Right lobe of liver (tissue), 6 donors: ENCODE measurements at regions not wholly inside any gene's neighbourhood (a gene's known extent, or its start where the extent isn't known, plus 50 kb on each side); places are given as distances from the start of the nearest gene placed in this dataset.
A peak's percentile ranks its signal among the peaks of the same experiment; 100 is the strongest.

Experiments
- ATAC-seq, 4 donors: fragments of 200-7000 bp; cut with Tn5 transposase; one replicate each; pipeline ENCODE4 v1.9.1; 2020; ENCODE audit warnings: mild to moderate bottlenecking in 4 of 4, moderate library complexity in 4 of 4
- DNase-seq, 3 donors: peaks; one replicate each; pipeline ENCODE4 v3.0.0-alpha.2; 2020
- H3K27ac ChIP-seq, 3 donors: fragments of 200-600 bp; one replicate each; pipeline ENCODE4 v1.8.0; 2022
- H3K27me3 ChIP-seq, 2 donors: fragments of 200-600 bp; one replicate each; pipeline ENCODE4 v1.8.0; 2022
- H3K36me3 ChIP-seq, 4 donors: fragments of 200-600 bp; sonication (generic) in 1 of 4; one replicate each; pipeline versions ENCODE4 v1.5.1 to v1.8.0; 2017 to 2022; ENCODE audit warnings: control low read depth in 1 of 4
- H3K4me1 ChIP-seq, 4 donors: fragments of 200-600 bp; sonication (generic) in 1 of 4; one replicate each; pipeline versions ENCODE4 v1.5.1 to v1.8.0; 2017 to 2022; ENCODE audit warnings: control low read depth in 1 of 4
- H3K4me3 ChIP-seq, 3 donors: fragments of 200-600 bp; one replicate each; pipeline ENCODE4 v1.8.0; 2022
- H3K9me3 ChIP-seq, 4 donors: fragments of 200-600 bp; sonication (generic) in 1 of 4; one replicate each; pipeline versions ENCODE4 v1.5.1 to v1.8.0; 2017 to 2022; ENCODE audit warnings: control low read depth in 1 of 4
- CTCF ChIP-seq, 4 donors: fragments of 200-600 bp in 3 of 4; fragments of 450-650 bp in 1 of 4; IDR thresholded peaks; one replicate each; pipeline versions ENCODE4 v1.5.1 to v1.8.0; 2016 to 2022; ENCODE audit warnings: antibody characterized with exemption in 4 of 4, mild to moderate bottlenecking in 2 of 4
- POLR2A ChIP-seq: fragments of 450-650 bp; IDR thresholded peaks from one replicate; pipeline ENCODE4 v1.6.1; 2017; ENCODE audit warnings: antibody characterized with exemption, mild to moderate bottlenecking
- WGBS: methylation state at CpG from one replicate; pipeline ENCODE4 v1.1.6; 2018; ENCODE audit warnings: low coverage, low lambda C conversion rate; ENCODE audit not compliant: insufficient coverage; ENCODE audit errors: missing lambda C conversion rate; 5-methylcytosine and 5-hydroxymethylcytosine counted together
- intact Hi-C, 2 donors: fragments of 100-400 bp; cut with DNase I; formaldehyde crosslinking; loops; one replicate each; pipeline versions ENCODE4 v1.11.2 to v1.14.1; 2022
- donor health status: DM: no; HTN: yes; CAD: no.
- donor health status: DM: no; HTN: no; CAD: no.
- donor health status: DM: no; HTN: no; CAD: no.
- donor health status: DM: no; HTN: yes; CAD: no.
- donor health status: DM: no; HTN: yes; CAD: no.

GRCh38 chr16:87138738-87139267 is 178.4 kb downstream of the C16orf95 start:
- intact Hi-C loops: no loop called here
- no peak for ATAC-seq

GRCh38 chr16:87140211-87141200 is 176.7 kb downstream of the C16orf95 start:
- TF ChIP-seq POLR2A (no peak), CTCF (IDR thresholded peaks at IDR 0.05) (no peak)

More at GRCh38 chr16:87138738-87139267, 178.4 kb downstream of the C16orf95 start:
- Histone ChIP-seq H3K27me3 (no peaks in the 10 kb centered on the region), H3K27ac (no peak overlapping the region), H3K9me3 (no peaks in the 10 kb centered on the region), H3K4me1 (no peaks in the 10 kb centered on the region), H3K36me3 (no peaks in the 10 kb centered on the region), H3K4me3 (no peak overlapping the region)
- DNase-seq: no peak
- WGBS: 76% methylated on average over 9 of the region's 13 CpGs
- TF ChIP-seq POLR2A (no peak), CTCF (IDR thresholded peaks at IDR 0.05) (no peak)

GRCh38 chr16:87141402-87141801 is 175.8 kb downstream of the C16orf95 start:
- H3K27ac ChIP-seq: no peak overlapping the region
- intact Hi-C loops: no loop called here
- no peak overlapping the region for H3K4me3 ChIP-seq
- 71% methylated on average over 5 of the region's 5 CpGs for WGBS
- no peak for TF ChIP-seq CTCF (IDR thresholded peaks at IDR 0.05)
- H3K9me3 ChIP-seq: no peaks in the 10 kb centered on the region
- no peaks in the 10 kb centered on the region for H3K27me3 ChIP-seq
- no peaks in the 10 kb centered on the region for H3K4me1 ChIP-seq
- ATAC-seq (no peak), DNase-seq (no peak)
- no peaks in the 10 kb centered on the region for H3K36me3 ChIP-seq

More at GRCh38 chr16:87140211-87141200, 176.7 kb downstream of the C16orf95 start:
- Histone ChIP-seq H3K27me3 (no peaks in the 10 kb centered on the region), H3K36me3 (no peaks in the 10 kb centered on the region), H3K9me3 (no peaks in the 10 kb centered on the region), H3K4me3 (no peak overlapping the region), H3K27ac (no peak overlapping the region), H3K4me1 (no peaks in the 10 kb centered on the region)
- WGBS: 54% methylated on average over 11 of the region's 39 CpGs
- intact Hi-C loops: no loop called here
- DNase-seq (no peak), ATAC-seq (no peak)

- no peak overlapping the region for H3K4me3 ChIP-seq
- no peaks in the 10 kb centered on the region for H3K36me3 ChIP-seq
- no peak for DNase-seq
- peak in 1 of 4 donors; percentile 19 for ATAC-seq
- no peaks in the 10 kb centered on the region for H3K4me1 ChIP-seq
- no peaks in the 10 kb centered on the region for H3K9me3 ChIP-seq
- no peaks in the 10 kb centered on the region for H3K27me3 ChIP-seq
- no peak overlapping the region for H3K27ac ChIP-seq
- intact Hi-C loops: no loop called here
- WGBS: no CpG with 5 or more reads among the region's 15 CpGs
- TF ChIP-seq CTCF (IDR thresholded peaks at IDR 0.05): no peak
- no peak for TF ChIP-seq POLR2A
Observed at GRCh38 chr16:87143661-87144121, 173.5 kb downstream of the C16orf95 start.
